ENCODE measurements at regions not wholly inside any gene's neighbourhood (a gene's known extent, or its start where the extent isn't known, plus 50 kb on each side); places are given as distances from the start of the nearest gene placed in this dataset.
"Not testable (repeated sequence)": the region's sequence is repeated elsewhere in the genome, so short reads cannot be mapped to it uniquely, and the experiment has no call there.

DNA sequence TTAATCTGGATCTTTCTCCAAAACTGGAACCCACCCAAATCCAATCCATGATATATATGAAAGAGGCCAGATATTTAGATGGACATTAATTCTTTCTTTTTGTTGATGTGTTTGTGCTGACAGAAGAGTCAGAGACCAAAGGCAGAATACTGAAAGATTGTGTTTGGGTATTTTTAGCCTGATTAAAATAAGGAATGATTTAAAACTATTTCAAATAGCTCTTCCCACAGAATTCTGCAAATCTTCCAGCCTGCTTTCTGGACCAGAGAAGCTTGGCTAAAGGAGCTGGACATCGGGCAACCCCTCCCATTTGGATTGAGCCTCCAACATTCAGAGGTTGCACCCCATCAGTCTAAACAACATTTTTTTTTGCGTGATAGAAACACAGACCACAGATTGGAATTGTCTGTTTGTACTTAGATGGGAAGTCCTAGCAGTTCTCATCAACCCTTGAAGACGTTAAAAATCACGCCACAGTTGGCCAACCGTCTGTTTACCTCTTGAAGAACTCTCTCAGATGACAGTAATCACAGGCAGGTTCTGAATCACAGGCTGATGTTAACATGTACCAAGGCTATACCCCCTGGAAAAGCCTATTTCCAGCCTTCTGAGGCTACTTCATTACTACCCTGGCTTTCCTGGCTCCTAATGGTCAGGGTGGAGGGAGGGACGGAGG is 155.2 kb upstream of the NRP1 start:
- no peak for DNase-seq
- H3K27ac Mint-ChIP-seq = no peak overlapping the region
- H3K4me3 Mint-ChIP-seq = no peak overlapping the region
- POLR2A ChIA-PET = no interaction called here
- peaks cover 7% of the 10 kb centered on the region for H3K4me1 Mint-ChIP-seq
- ATAC-seq = no peak
- CTCF ChIA-PET = no interaction called here
- no peaks in the 10 kb centered on the region for H3K36me3 Mint-ChIP-seq (ENCODE audit: low read depth)
- no peaks in the 10 kb centered on the region for H3K27me3 Mint-ChIP-seq
- no peaks in the 10 kb centered on the region for H3K9me3 Mint-ChIP-seq (ENCODE audit: low read depth)
- intact Hi-C loops (cut with DNase I, micrococcal nuclease) = no loop called here

- no peak for ATAC-seq
- no peak overlapping the region for H3K4me3 Mint-ChIP-seq
- no peaks in the 10 kb centered on the region for H3K36me3 Mint-ChIP-seq (ENCODE audit: low read depth)
- no peaks in the 10 kb centered on the region for H3K9me3 Mint-ChIP-seq (ENCODE audit: low read depth)
- H3K27me3 Mint-ChIP-seq = peaks cover 2% of the 10 kb centered on the region
- no peak overlapping the region for H3K27ac Mint-ChIP-seq
- ChIA-PET POLR2A (no interaction called here), CTCF (interaction anchor here (1.2 to 1.5 kb wide), 2 partner anchors 45 to 156 kb away, joined by 3 read pairs; no protein-coding TSS in a partner anchor)
- intact Hi-C loops (cut with DNase I, micrococcal nuclease) = no loop called here
- DNase-seq = no peak
- peaks cover 7% of the 10 kb centered on the region for H3K4me1 Mint-ChIP-seq
Measured at GRCh38 chr10:33487014-33487776, 152.7 kb upstream of the NRP1 start.

- peaks cover 7% of the 10 kb centered on the region for H3K4me1 Mint-ChIP-seq
- H3K9me3 Mint-ChIP-seq (ENCODE audit: low read depth) = no peaks in the 10 kb centered on the region
- CTCF ChIA-PET = interaction anchor here (0.6 to 0.9 kb wide), 2 partner anchors 292 to 1972 kb away, joined by 3 to 4 read pairs; no protein-coding TSS in a partner anchor
- intact Hi-C loops (cut with DNase I, micrococcal nuclease) = no loop called here
- ATAC-seq = no peak
- H3K4me3 Mint-ChIP-seq = no peak overlapping the region
- POLR2A ChIA-PET = no interaction called here
- no peak for DNase-seq
- no peaks in the 10 kb centered on the region for H3K36me3 Mint-ChIP-seq (ENCODE audit: low read depth)
- H3K27ac Mint-ChIP-seq = no peak overlapping the region
- peaks cover 2% of the 10 kb centered on the region for H3K27me3 Mint-ChIP-seq
Measured at GRCh38 chr10:33485276-33485675, 150.8 kb upstream of the NRP1 start.

DNA sequence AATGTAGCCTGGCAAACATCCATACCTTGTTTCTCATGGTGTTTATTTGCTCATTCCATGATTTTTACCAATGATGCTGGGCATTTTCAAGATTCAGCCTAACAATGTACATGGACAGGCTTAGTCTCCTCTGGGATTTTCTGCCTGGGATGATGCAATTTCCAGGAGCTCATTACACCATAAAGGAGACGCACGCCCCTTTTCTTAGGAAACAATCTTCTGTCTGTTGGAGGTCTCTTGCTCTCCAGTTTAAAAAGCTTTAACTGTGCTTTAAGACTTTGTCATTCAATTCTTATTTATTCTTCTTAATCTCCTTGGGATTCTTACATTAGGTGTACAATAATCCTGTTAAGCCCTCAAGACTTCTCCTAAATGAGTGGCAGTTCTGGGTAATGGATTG is 150.3 kb upstream of the NRP1 start:
- DNase-seq (no peak), ATAC-seq (no peak)
- H3K9me3 Mint-ChIP-seq (ENCODE audit: low read depth) = no peaks in the 10 kb centered on the region
- no peak overlapping the region for H3K27ac Mint-ChIP-seq
- ChIA-PET POLR2A (no interaction called here), CTCF (interaction anchor here (0.6 to 0.9 kb wide), 2 partner anchors 292 to 1972 kb away, joined by 3 to 4 read pairs; no protein-coding TSS in a partner anchor)
- H3K4me3 Mint-ChIP-seq = no peak overlapping the region
- peaks cover 7% of the 10 kb centered on the region for H3K4me1 Mint-ChIP-seq
- H3K27me3 Mint-ChIP-seq = peaks cover 2% of the 10 kb centered on the region
- no peaks in the 10 kb centered on the region for H3K36me3 Mint-ChIP-seq (ENCODE audit: low read depth)
- intact Hi-C loops (cut with DNase I, micrococcal nuclease) = no loop called here

DNA sequence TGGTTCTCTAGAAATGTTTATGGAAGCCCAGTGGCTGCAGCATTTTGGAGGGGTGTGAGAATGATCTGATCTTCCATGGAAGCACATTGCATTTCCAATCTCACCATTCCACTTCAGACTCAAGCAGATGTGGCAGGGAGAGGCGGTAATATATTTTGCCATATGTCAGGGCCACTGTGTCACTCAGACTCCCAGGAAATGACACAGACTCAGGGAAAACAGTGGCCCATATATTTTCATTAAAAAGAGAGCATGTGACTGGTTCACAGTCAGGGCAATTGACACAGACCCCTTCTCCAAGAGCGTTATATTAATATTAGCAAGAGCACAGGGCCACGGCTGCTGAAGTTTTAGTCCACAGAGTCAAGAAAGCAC is 149.3 kb upstream of the NRP1 start:
- CTCF ChIA-PET = interaction anchor here (0.6 kb wide), 1 partner anchor 824 kb away, joined by 3 read pairs; no protein-coding TSS in a partner anchor
- DNase-seq (no peak), ATAC-seq (no peak)
- H3K27ac Mint-ChIP-seq = no peak overlapping the region
- H3K4me3 Mint-ChIP-seq = no peak overlapping the region
- no peaks in the 10 kb centered on the region for H3K9me3 Mint-ChIP-seq (ENCODE audit: low read depth)
- H3K36me3 Mint-ChIP-seq (ENCODE audit: low read depth) = no peaks in the 10 kb centered on the region
- H3K4me1 Mint-ChIP-seq = peaks cover 7% of the 10 kb centered on the region
- POLR2A ChIA-PET = no interaction called here
- peaks cover 2% of the 10 kb centered on the region for H3K27me3 Mint-ChIP-seq
- intact Hi-C loops (cut with DNase I, micrococcal nuclease) = no loop called here

GRCh38 chr10:33483124-33483815 is 148.8 kb upstream of the NRP1 start:
- CTCF ChIA-PET = interaction anchor here (0.5 kb wide), 1 partner anchor 857 kb away, joined by 3 read pairs; no protein-coding TSS in a partner anchor
- H3K27me3 Mint-ChIP-seq = peaks cover 2% of the 10 kb centered on the region
- H3K36me3 Mint-ChIP-seq (ENCODE audit: low read depth) = no peaks in the 10 kb centered on the region
- intact Hi-C loops (cut with DNase I, micrococcal nuclease) = no loop called here
- peaks cover 7% of the 10 kb centered on the region for H3K4me1 Mint-ChIP-seq
- ATAC-seq (no peak), DNase-seq (no peak)
- H3K4me3 Mint-ChIP-seq = no peak overlapping the region
- POLR2A ChIA-PET = no interaction called here
- H3K27ac Mint-ChIP-seq = no peak overlapping the region
- no peaks in the 10 kb centered on the region for H3K9me3 Mint-ChIP-seq (ENCODE audit: low read depth)

- ATAC-seq (no peak), DNase-seq (no peak)
- peaks cover 7% of the 10 kb centered on the region for H3K4me1 Mint-ChIP-seq
- no peaks in the 10 kb centered on the region for H3K9me3 Mint-ChIP-seq (ENCODE audit: low read depth)
- CTCF ChIA-PET = interaction anchor here (0.6 kb wide), 1 partner anchor 177 kb away, joined by 3 read pairs; no protein-coding TSS in a partner anchor
- no peak overlapping the region for H3K4me3 Mint-ChIP-seq
- intact Hi-C loops (cut with DNase I, micrococcal nuclease) = no loop called here
- H3K27me3 Mint-ChIP-seq = peaks cover 2% of the 10 kb centered on the region
- H3K27ac Mint-ChIP-seq = no peak overlapping the region
- H3K36me3 Mint-ChIP-seq (ENCODE audit: low read depth) = no peaks in the 10 kb centered on the region
- POLR2A ChIA-PET = no interaction called here
Measured at GRCh38 chr10:33482486-33482885, 148.0 kb upstream of the NRP1 start.

GRCh38 chr10:33481184-33481583 is 146.7 kb upstream of the NRP1 start:
- H3K4me3 Mint-ChIP-seq = no peak overlapping the region
- H3K9me3 Mint-ChIP-seq (ENCODE audit: low read depth) = no peaks in the 10 kb centered on the region
- ATAC-seq = no peak
- POLR2A ChIA-PET = no interaction called here
- DNase-seq = no peak
- peaks cover 2% of the 10 kb centered on the region for H3K27me3 Mint-ChIP-seq
- H3K27ac Mint-ChIP-seq = no peak overlapping the region
- intact Hi-C loops (cut with DNase I, micrococcal nuclease) = no loop called here
- no peaks in the 10 kb centered on the region for H3K4me1 Mint-ChIP-seq
- CTCF ChIA-PET = no interaction called here
- no peaks in the 10 kb centered on the region for H3K36me3 Mint-ChIP-seq (ENCODE audit: low read depth)

GRCh38 chr10:33480417-33480816 is 145.9 kb upstream of the NRP1 start:
- ATAC-seq; H3K27me3 Mint-ChIP-seq; DNase-seq; H3K4me3 Mint-ChIP-seq; POLR2A ChIA-PET; intact Hi-C loops (cut with DNase I, micrococcal nuclease); H3K36me3 Mint-ChIP-seq (ENCODE audit: low read depth); H3K4me1 Mint-ChIP-seq; H3K9me3 Mint-ChIP-seq (ENCODE audit: low read depth); H3K27ac Mint-ChIP-seq: not testable (repeated sequence)
- CTCF ChIA-PET = interaction anchor here (0.6 kb wide), 1 partner anchor 33 kb away, joined by 3 read pairs; no protein-coding TSS in a partner anchor

GRCh38 chr10:33478675-33479125 is 144.2 kb upstream of the NRP1 start:
- ChIA-PET CTCF (no interaction called here), POLR2A (no interaction called here)
- no peak overlapping the region for H3K27ac Mint-ChIP-seq
- DNase-seq = no peak
- no peak for ATAC-seq
- no peaks in the 10 kb centered on the region for H3K36me3 Mint-ChIP-seq (ENCODE audit: low read depth)
- no peaks in the 10 kb centered on the region for H3K4me1 Mint-ChIP-seq
- H3K4me3 Mint-ChIP-seq = no peak overlapping the region
- intact Hi-C loops (cut with DNase I, micrococcal nuclease) = no loop called here
- H3K27me3 Mint-ChIP-seq = peaks cover 3% of the 10 kb centered on the region
- no peaks in the 10 kb centered on the region for H3K9me3 Mint-ChIP-seq (ENCODE audit: low read depth)

- ATAC-seq (no peak), DNase-seq (no peak)
- no peak overlapping the region for H3K27ac Mint-ChIP-seq
- H3K36me3 Mint-ChIP-seq (ENCODE audit: low read depth) = no peaks in the 10 kb centered on the region
- H3K4me1 Mint-ChIP-seq = no peaks in the 10 kb centered on the region
- intact Hi-C loops (cut with DNase I, micrococcal nuclease) = no loop called here
- POLR2A ChIA-PET = no interaction called here
- H3K4me3 Mint-ChIP-seq = no peak overlapping the region
- CTCF ChIA-PET = no interaction called here
- peaks cover 5% of the 10 kb centered on the region for H3K27me3 Mint-ChIP-seq
- no peaks in the 10 kb centered on the region for H3K9me3 Mint-ChIP-seq (ENCODE audit: low read depth)
Measured at GRCh38 chr10:33478089-33478674, 143.7 kb upstream of the NRP1 start.

Measured in activated CD4-positive, alpha-beta T cell treated with anti-CD3 and anti-CD28 coated beads for 36 hours (primary cell).